ENCODE measurements at regions not wholly inside any gene's neighbourhood (a gene's known extent, or its start where the extent isn't known, plus 50 kb on each side); places are given as distances from the start of the nearest gene placed in this dataset.

DNA sequence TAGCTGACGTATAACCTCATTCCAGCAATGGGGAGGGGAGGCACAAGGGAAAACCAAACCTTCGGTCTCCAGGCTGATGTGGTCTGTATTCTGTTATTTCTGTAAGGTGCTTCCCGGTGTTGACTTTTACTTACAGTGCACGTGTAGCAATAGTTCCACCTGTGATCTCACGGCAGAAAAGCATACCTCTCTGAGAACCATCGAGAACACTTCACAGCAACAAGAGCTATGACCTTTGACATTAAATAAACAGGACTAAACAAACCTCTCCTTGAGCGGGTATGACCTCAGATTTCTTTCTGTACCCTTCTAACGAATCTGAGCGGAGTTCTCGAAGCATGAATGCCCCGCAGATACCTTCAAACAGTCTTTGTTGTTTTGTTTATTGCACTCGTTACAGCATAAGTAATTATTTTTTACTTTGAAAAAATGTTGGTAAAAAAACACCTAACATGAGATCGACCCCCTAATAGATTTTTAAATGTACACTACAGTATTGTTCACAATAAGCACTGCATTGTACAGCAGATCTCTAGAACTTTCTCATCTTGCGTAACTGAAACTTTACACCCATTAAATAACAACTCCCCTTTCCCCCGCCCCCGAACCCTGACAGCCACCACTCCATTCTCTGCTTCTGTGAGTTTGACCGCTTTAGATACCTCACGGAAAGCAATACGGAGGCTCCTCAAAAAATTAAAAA, 282.3 kb downstream of the GATA3 start:
- TF ChIP-seq, protein P1, sequence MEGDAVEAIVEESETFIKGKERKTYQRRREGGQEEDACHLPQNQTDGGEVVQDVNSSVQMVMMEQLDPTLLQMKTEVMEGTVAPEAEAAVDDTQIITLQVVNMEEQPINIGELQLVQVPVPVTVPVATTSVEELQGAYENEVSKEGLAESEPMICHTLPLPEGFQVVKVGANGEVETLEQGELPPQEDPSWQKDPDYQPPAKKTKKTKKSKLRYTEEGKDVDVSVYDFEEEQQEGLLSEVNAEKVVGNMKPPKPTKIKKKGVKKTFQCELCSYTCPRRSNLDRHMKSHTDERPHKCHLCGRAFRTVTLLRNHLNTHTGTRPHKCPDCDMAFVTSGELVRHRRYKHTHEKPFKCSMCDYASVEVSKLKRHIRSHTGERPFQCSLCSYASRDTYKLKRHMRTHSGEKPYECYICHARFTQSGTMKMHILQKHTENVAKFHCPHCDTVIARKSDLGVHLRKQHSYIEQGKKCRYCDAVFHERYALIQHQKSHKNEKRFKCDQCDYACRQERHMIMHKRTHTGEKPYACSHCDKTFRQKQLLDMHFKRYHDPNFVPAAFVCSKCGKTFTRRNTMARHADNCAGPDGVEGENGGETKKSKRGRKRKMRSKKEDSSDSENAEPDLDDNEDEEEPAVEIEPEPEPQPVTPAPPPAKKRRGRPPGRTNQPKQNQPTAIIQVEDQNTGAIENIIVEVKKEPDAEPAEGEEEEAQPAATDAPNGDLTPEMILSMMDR (optimal IDR thresholded peaks at IDR 0.05 in 1 of 3, IDR thresholded peaks at IDR 0.05 in 1 of 3, conservative IDR thresholded peaks at IDR 0.05 in 1 of 3; ENCODE audit: extremely low read depth in 1 of 3, insufficient read depth in 2 of 3, low read length in 3 of 3): no peak
- no peak for TF ChIP-seq EZH2 (IDR thresholded peaks at IDR 0.05; ENCODE audit: low read length)
